Endothelial cell of umbilical vein (primary cell): ENCODE measurements at regions not wholly inside any gene's neighbourhood (a gene's known extent, or its start where the extent isn't known, plus 50 kb on each side); places are given as distances from the start of the nearest gene placed in this dataset.

Source experiments
- BruUV-seq: library from RNA; stranded (reverse); fragments of 400-500 nt; replicated peaks from 2 replicates; lab custom pipeline; 2021; lab: Mats Ljungman, UMichigan
- CTCF ChIA-PET: fragments of 300-600, 350-600 bp; sonication (Branson Sonifier 250); formaldehyde crosslinking; loops from one replicate; lab custom pipeline; 2021; ENCODE audit warnings: antibody characterized with exemption, inconsistent platforms; lab: Charles Lee
- POLR2A ChIA-PET: fragments of 300-600, 350-600 bp; sonication (Branson Sonifier 250); formaldehyde crosslinking; loops from one replicate; lab custom pipeline; 2021; ENCODE audit warnings: antibody characterized with exemption, inconsistent platforms; lab: Charles Lee
- DNase-seq: peaks from one replicate; pipeline ENCODE4 v3.0.0-alpha.2; 2011; ENCODE audit warnings: low read depth, low spot score
- FAIRE-seq: peaks from 2 replicates; lab custom pipeline; 2011; peaks lifted over from hg19 to GRCh38; lab: Jason Lieb, UNC
- H2AFZ ChIP-seq: 2 replicates; pipeline ENCODE4 v1.6.0; 2012; ENCODE audit warnings: low read depth, low read length, control low read depth, inconsistent platforms
- H3K27ac ChIP-seq: 2 replicates; pipeline ENCODE4 v1.5.1; 2011; ENCODE audit warnings: low read depth, mild to moderate bottlenecking, control low read depth, low read length, moderate library complexity; ENCODE audit not compliant: insufficient read depth
- H3K27me3 ChIP-seq, 2 experiments: 2 replicates each; pipeline versions ENCODE4 v1.6.0 to v1.6.1; 2011; ENCODE audit warnings: low read length in 2 of 2, mixed read lengths in 1 of 2; ENCODE audit not compliant: control insufficient read depth in 2 of 2, insufficient read depth in 2 of 2
- H3K36me3 ChIP-seq, 2 experiments: 2 replicates in 1 of 2; 3 replicates in 1 of 2; pipeline ENCODE4 v1.5.1; 2011; ENCODE audit warnings: low read length in 2 of 2, mild to moderate bottlenecking in 1 of 2, moderate library complexity in 1 of 2; ENCODE audit not compliant: control insufficient read depth in 2 of 2, insufficient read depth in 2 of 2; ENCODE audit errors: extremely low read depth in 1 of 2
- H3K4me1 ChIP-seq: 3 replicates; pipeline ENCODE4 v1.5.1; 2011; ENCODE audit warnings: mild to moderate bottlenecking, low read length; ENCODE audit not compliant: control insufficient read depth, insufficient read depth; ENCODE audit errors: extremely low read depth
- H3K4me2 ChIP-seq: 2 replicates; pipeline ENCODE4 v1.6.1; 2011; ENCODE audit warnings: low read length, control low read depth, mixed read lengths; ENCODE audit not compliant: insufficient read depth
- H3K4me3 ChIP-seq, 3 experiments: fragments of 200-600 bp in 1 of 3; sonication (generic), shearing (Covaris generic) in 1 of 3; replicated peaks in 1 of 3; 2 replicates each; pipeline ENCODE4 v1.5.1; 2011 to 2016; ENCODE audit warnings: control low read depth in 3 of 3, low read length in 3 of 3, mild to moderate bottlenecking in 2 of 3, inconsistent platforms in 1 of 3, low read depth in 1 of 3, moderate library complexity in 1 of 3; ENCODE audit not compliant: insufficient read depth in 1 of 3
- H3K79me2 ChIP-seq: 2 replicates; pipeline ENCODE4 v1.6.0; 2012; ENCODE audit warnings: low read length, inconsistent platforms; ENCODE audit not compliant: control insufficient read depth, insufficient read depth
- H3K9ac ChIP-seq: replicated peaks from 2 replicates; pipeline ENCODE3; 2011; ENCODE audit warnings: low read length, control low read depth; ENCODE audit not compliant: insufficient read depth; ENCODE audit errors: extremely low read depth
- H3K9me1 ChIP-seq: replicated peaks from 3 replicates; pipeline ENCODE4 v1.6.0; 2011; ENCODE audit warnings: mild to moderate bottlenecking, low read length; ENCODE audit not compliant: control insufficient read depth, insufficient read depth; ENCODE audit errors: extremely low read depth
- H3K9me3 ChIP-seq: replicated peaks from 2 replicates; pipeline ENCODE4 v1.5.1; 2012; ENCODE audit warnings: low read length, inconsistent platforms; ENCODE audit not compliant: control insufficient read depth, insufficient read depth
- H4K20me1 ChIP-seq: replicated peaks from 2 replicates; pipeline ENCODE3; 2011; ENCODE audit warnings: mild to moderate bottlenecking, low read length; ENCODE audit not compliant: control insufficient read depth, insufficient read depth; ENCODE audit errors: extremely low read depth
- CTCF ChIP-seq, 2 donors: IDR thresholded peaks; 1 replicate in 1 of 2; 2 replicates in 1 of 2; pipeline ENCODE4 v1.5.1; 2011; ENCODE audit warnings: low read length in 2 of 2, mild to moderate bottlenecking in 2 of 2, moderate library complexity in 2 of 2, control low read depth in 1 of 2, inconsistent platforms in 1 of 2, low read depth in 1 of 2; ENCODE audit not compliant: insufficient read depth in 1 of 2; ENCODE audit errors: extremely low read depth in 1 of 2
- EZH2 ChIP-seq: IDR thresholded peaks from 2 replicates; pipeline ENCODE4 v1.6.1; 2012; ENCODE audit warnings: borderline replicate concordance, low read depth, mild to moderate bottlenecking, moderate library complexity, low read length, inconsistent platforms; ENCODE audit not compliant: severe bottlenecking
- FOS ChIP-seq: IDR thresholded peaks from 2 replicates; pipeline ENCODE4 v1.6.1; 2011; ENCODE audit warnings: mild to moderate bottlenecking, low read length, moderate library complexity, borderline replicate concordance; ENCODE audit not compliant: insufficient read depth
- GATA2 ChIP-seq: IDR thresholded peaks from 2 replicates; pipeline ENCODE4 v1.7.0; 2011; ENCODE audit warnings: low read depth, mild to moderate bottlenecking, moderate library complexity, mixed read lengths, low read length; ENCODE audit not compliant: insufficient read length, insufficient read depth
- JUN ChIP-seq: IDR thresholded peaks from 2 replicates; pipeline ENCODE4 v1.6.1; 2011; ENCODE audit warnings: borderline replicate concordance, low read depth; ENCODE audit not compliant: insufficient read length, insufficient read depth
- MYC ChIP-seq: IDR thresholded peaks from one replicate; pipeline ENCODE4 v1.6.1; 2011; ENCODE audit warnings: mild to moderate bottlenecking, low read depth, low read length
- POLR2A ChIP-seq: IDR thresholded peaks from 2 replicates; pipeline ENCODE4 v1.6.1; 2012; ENCODE audit warnings: low read depth, mild to moderate bottlenecking, control low read depth, low read length
- POLR2AphosphoS5 ChIP-seq: IDR thresholded peaks from 2 replicates; pipeline ENCODE4 v1.6.1; 2012; ENCODE audit warnings: low read depth, mild to moderate bottlenecking, control low read depth, low read length, moderate library complexity; ENCODE audit not compliant: insufficient read depth
- dilution Hi-C: fragments of 300-500 bp; cut with MboI; formaldehyde crosslinking; loops from one replicate; pipeline ENCODE4 v1.15.0; 2019; ENCODE audit warnings: low sequenced_read_pairs; ENCODE audit not compliant: extremely low pct_ligation_motif_present
- intact Hi-C: fragments of 100-400 bp; cut with micrococcal nuclease; formaldehyde crosslinking; loops from one replicate; pipeline ENCODE4 v1.10.0; 2022
- TF ChIP-seq, protein P1 (sequence below): IDR thresholded peaks from 2 replicates; pipeline ENCODE4 v1.6.1; 2011; ENCODE audit not compliant: insufficient read depth, insufficient read length

- Histone ChIP-seq H3K9me1 (no peaks in the 10 kb centered on the region), H3K27ac (no peak overlapping the region), H3K4me2 (no peak overlapping the region), H4K20me1 (no peaks in the 10 kb centered on the region), H3K4me3 (no peak overlapping the region), H2AFZ (no peak overlapping the region), H3K9me3 (no peaks in the 10 kb centered on the region), H3K36me3 (no peaks in the 10 kb centered on the region), H3K4me1 (no peaks in the 10 kb centered on the region), H3K79me2 (no peaks in the 10 kb centered on the region), H3K27me3 (no peaks in the 10 kb centered on the region), H3K9ac (no peak overlapping the region)
- intact Hi-C loops (no loop called here), dilution Hi-C loops (no loop called here)
- POLR2A ChIA-PET, result no interaction called here
- FAIRE-seq (no peak), DNase-seq (no peak)
- CTCF ChIA-PET, result no interaction called here
- BruUV-seq, result no TSS peak
- TF ChIP-seq CTCF (IDR thresholded peaks at IDR 0.05; ENCODE audit: extremely low read depth in 1 of 2, insufficient read depth in 1 of 2, low read depth in 1 of 2, low read length in 2 of 2), result no peak
- TF ChIP-seq EZH2, result no peak
- TF ChIP-seq POLR2AphosphoS5, result no peak
- TF ChIP-seq MYC, result no peak
- TF ChIP-seq POLR2A, result no peak
- TF ChIP-seq FOS, result no peak
- TF ChIP-seq JUN, result no peak
- no peak for TF ChIP-seq GATA2
- TF ChIP-seq, protein P1, sequence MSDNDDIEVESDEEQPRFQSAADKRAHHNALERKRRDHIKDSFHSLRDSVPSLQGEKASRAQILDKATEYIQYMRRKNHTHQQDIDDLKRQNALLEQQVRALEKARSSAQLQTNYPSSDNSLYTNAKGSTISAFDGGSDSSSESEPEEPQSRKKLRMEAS, result no peak
Observed at GRCh38 chr20:41837669-41838224, 219.6 kb upstream of the CHD6 start.
